HG02759 (cell line): ENCODE measurements at regions not wholly inside any gene's neighbourhood (a gene's known extent, or its start where the extent isn't known, plus 50 kb on each side); places are given as distances from the start of the nearest gene placed in this dataset.
"Not testable (repeated sequence)": the region's sequence is repeated elsewhere in the genome, so short reads cannot be mapped to it uniquely, and the experiment has no call there.

Experiments
- ATAC-seq: cut with Tn5 transposase; IDR thresholded peaks from one replicate; pipeline ENCODE4 v1.9.1; 2021; ENCODE audit warnings: mild to moderate bottlenecking, moderate library complexity; ENCODE audit not compliant: unreplicated experiment

DNA sequence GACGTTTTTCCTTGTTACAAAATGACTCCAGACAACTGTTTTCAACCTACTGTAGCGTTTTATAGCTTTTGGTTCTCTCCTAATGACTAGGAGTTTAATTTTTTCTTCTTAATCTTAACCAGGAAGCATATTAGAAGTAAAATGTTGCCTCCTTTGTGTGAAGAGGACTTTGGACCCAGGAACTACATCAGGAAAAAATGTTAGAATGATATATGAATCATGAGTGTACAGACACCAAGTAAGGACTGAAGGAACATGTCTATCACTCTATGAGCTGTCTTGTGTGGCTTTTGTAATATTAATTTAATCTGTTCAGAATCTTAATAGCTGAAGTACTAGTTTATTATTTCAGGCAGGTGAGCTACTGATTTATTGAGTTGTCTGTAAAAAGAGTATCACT lies 71.0 kb upstream of the MARCKS start:
- no peak for ATAC-seq

DNA sequence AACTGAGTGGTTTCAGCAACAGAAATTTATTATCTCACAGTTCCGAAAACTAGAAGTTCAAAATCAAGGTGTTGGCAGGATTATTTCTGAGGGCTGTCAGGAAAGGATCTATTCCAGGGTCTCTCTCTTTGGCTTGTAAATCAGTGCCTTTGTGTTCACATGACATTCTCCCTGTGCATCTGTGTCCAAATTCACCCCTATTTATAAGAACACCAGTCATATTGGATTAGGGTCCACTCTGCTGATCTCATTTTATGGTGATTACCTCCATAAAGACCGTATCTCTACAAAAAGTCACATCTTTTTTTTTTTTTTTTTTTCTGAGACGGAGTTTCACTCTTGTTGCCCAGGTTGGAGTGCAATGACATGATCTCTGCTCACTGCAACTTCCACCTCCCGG lies 68.6 kb upstream of the MARCKS start:
- ATAC-seq = no peak

DNA sequence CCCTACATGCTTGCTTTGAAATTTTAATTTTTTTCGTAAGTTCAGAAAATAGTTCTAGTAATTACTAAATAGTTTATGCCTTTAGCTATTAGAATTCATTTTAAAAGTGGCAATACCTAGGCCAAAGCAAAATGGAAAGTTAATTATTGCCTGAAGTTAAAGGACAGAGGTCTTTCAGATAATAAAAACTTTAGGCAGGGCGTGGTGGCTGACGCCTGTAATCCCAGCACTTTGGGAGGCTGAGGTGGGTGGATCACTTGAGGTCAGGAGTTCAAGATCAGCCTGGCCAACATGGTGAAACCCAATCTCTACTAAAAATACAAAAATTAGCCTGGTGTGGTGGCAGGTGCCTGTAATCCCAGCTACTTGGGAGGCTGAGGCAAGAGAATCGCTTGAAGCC lies 65.9 kb upstream of the MARCKS start:
- not testable (repeated sequence) for ATAC-seq

DNA sequence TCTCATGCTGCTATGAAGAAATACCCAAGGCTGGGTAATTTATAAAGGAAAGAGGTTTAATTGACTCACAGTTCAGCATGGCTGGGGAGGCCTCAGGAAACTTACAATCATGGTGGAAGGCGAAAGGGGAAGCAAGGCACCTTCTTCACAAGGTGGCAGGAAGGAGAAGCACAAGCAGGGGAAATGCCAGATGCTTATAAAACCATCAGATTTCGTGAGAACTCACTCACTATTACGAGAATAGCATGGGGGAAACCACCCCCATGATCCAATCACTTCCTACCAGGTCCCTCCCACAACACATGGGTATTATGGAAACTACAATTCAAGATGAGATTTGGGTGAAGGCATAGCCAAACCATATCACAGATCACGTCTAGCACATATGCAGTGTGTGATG lies 61.8 kb upstream of the MARCKS start:
- ATAC-seq = not testable (repeated sequence)

DNA sequence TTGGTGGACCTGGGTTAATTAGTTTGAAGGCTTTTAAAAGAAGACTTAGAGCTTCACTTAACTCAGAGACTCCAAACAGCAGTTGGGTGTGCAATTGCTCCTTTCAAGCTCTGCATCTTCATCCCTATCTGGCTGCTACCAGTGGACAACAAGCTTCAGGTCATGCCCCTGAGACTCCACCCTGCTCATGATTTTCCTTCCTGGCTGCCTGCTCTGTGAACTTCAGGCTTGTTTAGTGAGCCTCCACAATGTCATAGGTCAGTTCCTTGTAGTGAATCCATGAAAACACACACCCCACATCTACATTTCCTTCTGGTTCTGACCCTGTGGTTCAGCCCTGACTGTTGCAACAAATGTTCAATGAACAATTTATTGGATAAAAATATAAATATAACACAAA lies 61.1 kb upstream of the MARCKS start:
- no peak for ATAC-seq

DNA sequence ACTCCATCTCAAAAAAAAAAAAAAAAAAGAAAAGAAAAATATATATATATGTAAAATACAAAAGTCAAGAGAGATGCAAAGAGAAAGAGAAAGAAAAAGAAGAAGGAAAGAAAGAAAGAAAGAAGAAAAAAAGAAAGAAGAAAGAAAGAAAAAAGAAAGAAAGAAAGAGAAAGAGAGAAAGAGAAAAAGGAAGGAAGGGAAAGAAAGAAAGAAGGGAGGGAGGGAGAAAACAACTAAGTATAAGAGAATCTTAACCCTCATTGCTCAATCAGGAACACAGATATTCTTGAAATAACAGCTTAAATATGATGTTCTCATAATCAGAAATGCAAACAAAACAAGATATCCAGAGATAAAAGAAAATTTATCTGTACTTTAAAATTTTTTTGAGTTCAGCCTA lies 54.4 kb upstream of the MARCKS start:
- ATAC-seq = no peak

DNA sequence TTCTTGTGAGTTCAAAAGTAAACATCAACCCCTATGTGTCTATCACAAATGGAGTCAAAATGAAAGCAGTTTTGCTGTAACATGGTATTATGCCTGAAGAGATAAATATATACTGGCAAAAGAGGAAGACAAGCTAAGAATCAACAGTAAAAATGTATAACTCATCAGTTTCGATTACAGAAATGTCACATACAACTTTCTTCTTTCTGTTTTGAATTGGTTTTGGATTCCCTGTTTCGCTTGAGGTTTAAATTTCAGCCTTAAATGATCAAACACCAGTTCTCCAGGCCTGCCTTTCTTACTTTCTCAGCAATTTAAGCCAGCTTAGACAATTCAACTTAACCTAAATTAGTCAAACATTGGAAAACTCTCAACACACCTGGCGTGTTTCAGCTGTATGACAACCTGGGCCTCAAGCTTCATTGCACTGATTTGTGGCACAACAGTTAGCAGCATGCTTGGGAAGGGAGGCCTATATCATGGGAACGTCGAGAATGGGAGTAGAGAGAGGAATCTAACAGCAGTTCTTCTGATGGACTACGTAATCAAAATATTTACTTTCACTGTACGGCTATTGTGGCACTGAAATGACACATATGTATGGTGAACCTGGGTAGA lies 51.9 kb upstream of the MARCKS start:
- ATAC-seq = peak; percentile 89

DNA sequence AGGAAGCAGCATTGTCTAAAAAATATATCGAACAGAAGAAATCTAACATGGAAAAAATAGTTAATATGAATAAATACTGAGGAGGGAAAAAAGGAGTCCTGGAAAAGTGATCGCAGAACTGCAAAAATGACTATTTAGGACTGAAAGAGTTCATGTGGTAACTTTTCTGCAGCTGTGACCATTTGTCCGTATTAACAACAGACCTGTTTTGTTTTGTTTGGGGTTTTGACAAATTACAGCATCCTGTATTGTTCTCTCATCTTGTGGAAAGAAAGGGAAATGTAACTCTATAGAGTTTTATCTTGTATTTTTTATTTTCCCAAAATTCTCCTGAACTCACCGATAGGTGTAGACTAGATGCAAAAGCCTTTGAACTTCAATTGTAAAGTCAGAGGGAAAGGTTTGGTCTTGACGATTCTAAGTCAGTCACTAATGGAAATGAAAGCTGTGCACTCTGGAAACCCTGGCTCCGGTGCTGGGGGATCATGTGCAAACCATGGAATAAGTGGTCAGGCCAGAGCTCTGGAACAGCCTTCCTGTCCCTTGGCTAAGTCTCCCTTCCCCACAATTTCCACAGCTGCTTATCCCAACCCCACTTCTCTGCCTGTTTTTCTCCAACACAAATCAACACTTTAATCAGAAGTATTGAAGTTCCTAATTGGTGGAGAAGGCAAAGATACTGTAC lies 51.2 kb upstream of the MARCKS start:
- no peak for ATAC-seq
